ENCODE measurements at regions not wholly inside any gene's neighbourhood (a gene's known extent, or its start where the extent isn't known, plus 50 kb on each side); places are given as distances from the start of the nearest gene placed in this dataset.

GRCh38 chr2:39498786-39499185, 61.7 kb upstream of the MAP4K3 start:
- TF ChIP-seq CTCF (IDR thresholded peaks at IDR 0.05) (no peak), ZFX (IDR thresholded peaks at IDR 0.05; ENCODE audit: borderline replicate concordance) (no peak)

All from 22Rv1 (cell line).